T-helper 2 cell treated with Interferon-gamma antibody and Interleukin-4, amounts not matched to agents 5 μg/mL and 100 μg/mL, for 36 hours (primary cell): ENCODE measurements at regions not wholly inside any gene's neighbourhood (a gene's known extent, or its start where the extent isn't known, plus 50 kb on each side); places are given as distances from the start of the nearest gene placed in this dataset.
A peak's percentile ranks its signal among the peaks of the same experiment; 100 is the strongest.

Experiments used
- DNase-seq: peaks from one replicate; pipeline ENCODE4 v3.0.0; 2021; ENCODE audit warnings: low spot score
- H3K27ac Mint-ChIP-seq: one replicate; pipeline ENCODE4 v1.8.0; 2021; ENCODE audit warnings: mild to moderate bottlenecking, mixed read lengths
- H3K27me3 Mint-ChIP-seq: one replicate; pipeline ENCODE4 v1.8.0; 2021; ENCODE audit warnings: low read depth, mixed read lengths
- H3K36me3 Mint-ChIP-seq: one replicate; pipeline ENCODE4 v1.8.0; 2021; ENCODE audit warnings: low read depth, mixed read lengths
- H3K4me1 Mint-ChIP-seq: one replicate; pipeline ENCODE4 v1.8.0; 2021; ENCODE audit warnings: low read depth, mixed read lengths
- H3K4me3 Mint-ChIP-seq: one replicate; pipeline ENCODE4 v1.8.0; 2022; ENCODE audit warnings: mild to moderate bottlenecking, moderate library complexity, mixed read lengths
- H3K9me3 Mint-ChIP-seq: one replicate; pipeline ENCODE4 v1.8.0; 2021; ENCODE audit warnings: mixed read lengths

- Mint-ChIP-seq H3K9me3 (no peaks in the 10 kb centered on the region), H3K27me3 (peaks cover 6% of the 10 kb centered on the region), H3K4me1 (no peaks in the 10 kb centered on the region), H3K36me3 (no peaks in the 10 kb centered on the region), H3K4me3 (no peak overlapping the region), H3K27ac (no peak overlapping the region)
- no peak for DNase-seq
These were observed 55.5 kb upstream of the ZNF366 start for GRCh38 chr5:72562717-72563116.

DNA sequence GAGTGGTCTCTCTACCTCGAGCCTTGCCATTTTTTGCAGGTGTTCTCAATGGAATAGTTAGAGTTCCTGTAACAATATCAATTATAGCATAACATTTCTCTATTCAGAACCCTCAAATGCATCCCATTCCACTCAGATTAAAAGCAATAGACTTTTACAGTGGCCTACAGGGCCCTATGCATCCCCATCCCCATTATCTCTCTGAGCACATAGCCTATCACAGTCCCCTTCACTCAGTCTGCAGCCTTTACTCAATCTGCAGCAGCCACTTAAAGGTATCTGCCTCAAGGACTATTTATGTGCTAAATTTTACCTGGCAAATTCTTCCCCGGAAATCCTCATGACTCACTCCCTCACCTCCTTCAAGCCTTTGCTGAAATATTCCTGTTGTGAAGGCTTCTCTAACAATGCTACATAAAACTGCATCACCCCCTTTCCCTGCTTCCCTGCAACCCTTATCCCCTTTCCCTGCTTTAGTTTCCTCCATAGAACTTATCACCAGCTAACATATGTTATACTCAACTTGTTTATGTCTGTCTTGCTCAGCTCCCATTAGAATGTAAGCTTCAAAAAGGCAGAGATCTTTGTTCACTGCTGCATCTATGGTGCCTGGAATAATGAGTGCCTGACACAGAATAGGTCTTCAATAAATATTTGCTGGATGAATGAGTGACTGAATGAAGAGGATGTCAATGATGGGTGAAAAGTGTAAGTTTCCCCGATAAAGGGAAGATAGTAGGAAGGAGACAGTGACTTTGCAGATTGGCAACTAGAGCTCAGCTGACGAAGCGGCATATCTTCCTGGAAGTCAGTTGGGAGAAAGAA lies 54.1 kb upstream of the ZNF366 start:
- no peak for DNase-seq
- no peak overlapping the region for H3K4me3 Mint-ChIP-seq
- H3K9me3 Mint-ChIP-seq: no peaks in the 10 kb centered on the region
- peaks cover 7% of the 10 kb centered on the region for H3K4me1 Mint-ChIP-seq
- no peaks in the 10 kb centered on the region for H3K36me3 Mint-ChIP-seq
- H3K27me3 Mint-ChIP-seq: peaks cover 14% of the 10 kb centered on the region
- no peak overlapping the region for H3K27ac Mint-ChIP-seq

GRCh38 chr5:72559866-72560766 lies 52.9 kb upstream of the ZNF366 start:
- peaks cover 10% of the 10 kb centered on the region for H3K4me1 Mint-ChIP-seq
- no peaks in the 10 kb centered on the region for H3K9me3 Mint-ChIP-seq
- no peaks in the 10 kb centered on the region for H3K36me3 Mint-ChIP-seq
- peaks cover 23% of the 10 kb centered on the region for H3K27me3 Mint-ChIP-seq
- no peak overlapping the region for H3K27ac Mint-ChIP-seq
- no peak for DNase-seq
- H3K4me3 Mint-ChIP-seq: no peak overlapping the region

DNA sequence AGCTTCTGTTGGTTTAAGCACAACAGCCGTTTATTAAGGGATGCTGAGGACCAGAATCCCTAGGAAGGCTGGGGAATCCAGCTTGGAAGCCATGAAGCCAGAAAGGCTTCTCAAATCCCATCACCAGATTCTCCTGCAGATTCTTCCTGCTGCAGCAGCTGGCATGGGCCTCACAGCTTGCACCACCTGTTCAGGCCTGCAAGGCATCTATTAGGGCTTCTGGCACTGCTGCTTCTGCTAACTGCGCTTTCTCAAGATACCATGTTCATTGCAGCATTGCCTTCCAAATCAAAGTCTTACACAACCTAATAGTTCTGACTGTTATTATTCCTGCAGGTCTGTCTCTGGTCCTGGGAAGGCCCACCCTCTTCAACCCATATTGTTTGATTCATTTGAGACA lies 51.2 kb upstream of the ZNF366 start:
- no peaks in the 10 kb centered on the region for H3K36me3 Mint-ChIP-seq
- H3K9me3 Mint-ChIP-seq: no peaks in the 10 kb centered on the region
- peaks cover 10% of the 10 kb centered on the region for H3K4me1 Mint-ChIP-seq
- no peak overlapping the region for H3K4me3 Mint-ChIP-seq
- DNase-seq: no peak
- no peak overlapping the region for H3K27ac Mint-ChIP-seq
- peaks cover 30% of the 10 kb centered on the region for H3K27me3 Mint-ChIP-seq

- Mint-ChIP-seq H3K36me3 (no peaks in the 10 kb centered on the region), H3K4me3 (no peak overlapping the region), H3K27me3 (peaks cover 32% of the 10 kb centered on the region), H3K4me1 (peaks cover 10% of the 10 kb centered on the region), H3K9me3 (no peaks in the 10 kb centered on the region), H3K27ac (no peak overlapping the region)
- no peak for DNase-seq
These were observed 50.8 kb upstream of the ZNF366 start for GRCh38 chr5:72558046-72558336.

GRCh38 chr5:72557167-72558045 lies 50.2 kb upstream of the ZNF366 start:
- no peak for DNase-seq
- Mint-ChIP-seq H3K27ac (no peak overlapping the region), H3K27me3 (peaks cover 34% of the 10 kb centered on the region)

More at GRCh38 chr5:72557167-72558045, 50.2 kb upstream of the ZNF366 start:
- H3K36me3 Mint-ChIP-seq: no peaks in the 10 kb centered on the region
- no peaks in the 10 kb centered on the region for H3K9me3 Mint-ChIP-seq
- H3K4me1 Mint-ChIP-seq: peaks cover 10% of the 10 kb centered on the region
- H3K4me3 Mint-ChIP-seq: peak overlapping the region; percentile 49
